ENCODE measurements at regions not wholly inside any gene's neighbourhood (a gene's known extent, or its start where the extent isn't known, plus 50 kb on each side); places are given as distances from the start of the nearest gene placed in this dataset.

- H3K4me3 ChIP-seq (ENCODE audit: low read depth in 1 of 3, low read length in 3 of 3): no peak overlapping the region
- no peaks in the 10 kb centered on the region for H3K36me3 ChIP-seq (ENCODE audit: control insufficient read depth in 3 of 3, insufficient read depth in 2 of 3, low read depth in 1 of 3, low read length in 3 of 3)
- 44 to 70% (median 50%) methylated on average over 2 of the region's 2 CpGs for WGBS, 3 donors
- no peaks in the 10 kb centered on the region for H3K4me1 ChIP-seq (ENCODE audit: control insufficient read depth in 3 of 3, insufficient read depth in 2 of 3, low read depth in 1 of 3, low read length in 2 of 3)
- H3K27me3 ChIP-seq (ENCODE audit: control insufficient read depth in 3 of 3, insufficient read depth in 3 of 3, low read length in 3 of 3): peaks cover 0 to 4% (median 0%) of the 10 kb centered on the region in 3 donors
- no peak overlapping the region for H3K27ac ChIP-seq (ENCODE audit: low read depth in 1 of 3, low read length in 2 of 3)
- H3K9me3 ChIP-seq (ENCODE audit: control insufficient read depth in 2 of 2, insufficient read depth in 1 of 2, low read depth in 1 of 2, low read length in 1 of 2): peaks cover 0 to 3% of the 10 kb centered on the region in 2 donors
- DNase-seq (no peak), FAIRE-seq (no peak)
Observed at GRCh38 chr7:35370687-35371086, 116.8 kb upstream of the TBX20 start.

GRCh38 chr7:35366167-35367155 lies 112.6 kb upstream of the TBX20 start:
- no peaks in the 10 kb centered on the region for H3K4me1 ChIP-seq (ENCODE audit: control insufficient read depth in 3 of 3, insufficient read depth in 2 of 3, low read depth in 1 of 3, low read length in 2 of 3)
- DNase-seq (no peak), FAIRE-seq (no peak)
- H3K27ac ChIP-seq (ENCODE audit: low read depth in 1 of 3, low read length in 2 of 3): no peak overlapping the region
- H3K4me3 ChIP-seq (ENCODE audit: low read depth in 1 of 3, low read length in 3 of 3): no peak overlapping the region
- WGBS, 3 donors: 51 to 58% (median 54%) methylated on average over 6 of the region's 6 CpGs
- no peaks in the 10 kb centered on the region for H3K9me3 ChIP-seq (ENCODE audit: control insufficient read depth in 2 of 2, insufficient read depth in 1 of 2, low read depth in 1 of 2, low read length in 1 of 2)
- peaks cover 0 to 4% (median 4%) of the 10 kb centered on the region in 3 donors for H3K27me3 ChIP-seq (ENCODE audit: control insufficient read depth in 3 of 3, insufficient read depth in 3 of 3, low read length in 3 of 3)
- H3K36me3 ChIP-seq (ENCODE audit: control insufficient read depth in 3 of 3, insufficient read depth in 2 of 3, low read depth in 1 of 3, low read length in 3 of 3): no peaks in the 10 kb centered on the region

- no peaks in the 10 kb centered on the region for H3K4me1 ChIP-seq (ENCODE audit: control insufficient read depth in 3 of 3, insufficient read depth in 2 of 3, low read depth in 1 of 3, low read length in 2 of 3)
- FAIRE-seq (no peak), DNase-seq (no peak)
- no peaks in the 10 kb centered on the region for H3K9me3 ChIP-seq (ENCODE audit: control insufficient read depth in 2 of 2, insufficient read depth in 1 of 2, low read depth in 1 of 2, low read length in 1 of 2)
- no peak overlapping the region for H3K27ac ChIP-seq (ENCODE audit: low read depth in 1 of 3, low read length in 2 of 3)
- peaks cover 0 to 4% (median 4%) of the 10 kb centered on the region in 3 donors for H3K27me3 ChIP-seq (ENCODE audit: control insufficient read depth in 3 of 3, insufficient read depth in 3 of 3, low read length in 3 of 3)
- no peak overlapping the region for H3K4me3 ChIP-seq (ENCODE audit: low read depth in 1 of 3, low read length in 3 of 3)
- H3K36me3 ChIP-seq (ENCODE audit: control insufficient read depth in 3 of 3, insufficient read depth in 2 of 3, low read depth in 1 of 3, low read length in 3 of 3): no peaks in the 10 kb centered on the region
- WGBS, 3 donors: 50 to 78% (median 56%) methylated on average over 1 of the region's 1 CpG
Observed at GRCh38 chr7:35365523-35365922, 111.6 kb upstream of the TBX20 start.

- FAIRE-seq: no peak
- 57 to 60% (median 59%) methylated on average over 6 of the region's 6 CpGs for WGBS, 3 donors
Observed at GRCh38 chr7:35362341-35362740, 108.4 kb upstream of the TBX20 start.

GRCh38 chr7:35359423-35359822 lies 105.5 kb upstream of the TBX20 start:
- DNase-seq (no peak), FAIRE-seq (no peak)
- H3K4me1 ChIP-seq (ENCODE audit: control insufficient read depth in 3 of 3, insufficient read depth in 2 of 3, low read depth in 1 of 3, low read length in 2 of 3): no peaks in the 10 kb centered on the region
- no peaks in the 10 kb centered on the region for H3K9me3 ChIP-seq (ENCODE audit: control insufficient read depth in 2 of 2, insufficient read depth in 1 of 2, low read depth in 1 of 2, low read length in 1 of 2)
- no peak overlapping the region for H3K27ac ChIP-seq (ENCODE audit: low read depth in 1 of 3, low read length in 2 of 3)
- peaks cover 0 to 4% (median 0%) of the 10 kb centered on the region in 3 donors for H3K27me3 ChIP-seq (ENCODE audit: control insufficient read depth in 3 of 3, insufficient read depth in 3 of 3, low read length in 3 of 3)
- no peaks in the 10 kb centered on the region for H3K36me3 ChIP-seq (ENCODE audit: control insufficient read depth in 3 of 3, insufficient read depth in 2 of 3, low read depth in 1 of 3, low read length in 3 of 3)
- H3K4me3 ChIP-seq (ENCODE audit: low read depth in 1 of 3, low read length in 3 of 3): no peak overlapping the region
- 38 to 72% (median 50%) methylated on average over 1 of the region's 1 CpG for WGBS, 3 donors

More at GRCh38 chr7:35362341-35362740, 108.4 kb upstream of the TBX20 start:
- Histone ChIP-seq H3K27ac (ENCODE audit: low read depth in 1 of 3, low read length in 2 of 3) (no peak overlapping the region), H3K36me3 (ENCODE audit: control insufficient read depth in 3 of 3, insufficient read depth in 2 of 3, low read depth in 1 of 3, low read length in 3 of 3) (no peaks in the 10 kb centered on the region), H3K4me1 (ENCODE audit: control insufficient read depth in 3 of 3, insufficient read depth in 2 of 3, low read depth in 1 of 3, low read length in 2 of 3) (no peaks in the 10 kb centered on the region), H3K27me3 (ENCODE audit: control insufficient read depth in 3 of 3, insufficient read depth in 3 of 3, low read length in 3 of 3) (peaks cover 0 to 4% (median 4%) of the 10 kb centered on the region in 3 donors), H3K9me3 (ENCODE audit: control insufficient read depth in 2 of 2, insufficient read depth in 1 of 2, low read depth in 1 of 2, low read length in 1 of 2) (no peaks in the 10 kb centered on the region), H3K4me3 (ENCODE audit: low read depth in 1 of 3, low read length in 3 of 3) (no peak overlapping the region)
- no peak for DNase-seq

- Histone ChIP-seq H3K9me3 (ENCODE audit: control insufficient read depth in 2 of 2, insufficient read depth in 1 of 2, low read depth in 1 of 2, low read length in 1 of 2) (no peaks in the 10 kb centered on the region), H3K36me3 (ENCODE audit: control insufficient read depth in 3 of 3, insufficient read depth in 2 of 3, low read depth in 1 of 3, low read length in 3 of 3) (no peaks in the 10 kb centered on the region), H3K27ac (ENCODE audit: low read depth in 1 of 3, low read length in 2 of 3) (no peak overlapping the region), H3K4me3 (ENCODE audit: low read depth in 1 of 3, low read length in 3 of 3) (no peak overlapping the region), H3K27me3 (ENCODE audit: control insufficient read depth in 3 of 3, insufficient read depth in 3 of 3, low read length in 3 of 3) (no peaks in the 10 kb centered on the region), H3K4me1 (ENCODE audit: control insufficient read depth in 3 of 3, insufficient read depth in 2 of 3, low read depth in 1 of 3, low read length in 2 of 3) (no peaks in the 10 kb centered on the region)
- DNase-seq (no peak), FAIRE-seq (no peak)
- WGBS, 3 donors: 73 to 83% (median 79%) methylated on average over 4 of the region's 4 CpGs
Observed at GRCh38 chr7:35356495-35356894, 102.6 kb upstream of the TBX20 start.

- Histone ChIP-seq H3K36me3 (ENCODE audit: control insufficient read depth in 3 of 3, insufficient read depth in 2 of 3, low read depth in 1 of 3, low read length in 3 of 3) (no peaks in the 10 kb centered on the region), H3K27ac (ENCODE audit: low read depth in 1 of 3, low read length in 2 of 3) (no peak overlapping the region), H3K4me3 (ENCODE audit: low read depth in 1 of 3, low read length in 3 of 3) (no peak overlapping the region), H3K9me3 (ENCODE audit: control insufficient read depth in 2 of 2, insufficient read depth in 1 of 2, low read depth in 1 of 2, low read length in 1 of 2) (no peaks in the 10 kb centered on the region), H3K27me3 (ENCODE audit: control insufficient read depth in 3 of 3, insufficient read depth in 3 of 3, low read length in 3 of 3) (no peaks in the 10 kb centered on the region), H3K4me1 (ENCODE audit: control insufficient read depth in 3 of 3, insufficient read depth in 2 of 3, low read depth in 1 of 3, low read length in 2 of 3) (no peaks in the 10 kb centered on the region)
- DNase-seq (no peak), FAIRE-seq (no peak)
- WGBS, 3 donors: 75 to 82% (median 77%) methylated on average over 5 of the region's 5 CpGs
Observed at GRCh38 chr7:35355911-35356310, 102.0 kb upstream of the TBX20 start.

- no peaks in the 10 kb centered on the region for H3K27me3 ChIP-seq (ENCODE audit: control insufficient read depth in 3 of 3, insufficient read depth in 3 of 3, low read length in 3 of 3)
- 58 to 73% (median 70%) methylated on average over 2 of the region's 2 CpGs for WGBS, 3 donors
- H3K36me3 ChIP-seq (ENCODE audit: control insufficient read depth in 3 of 3, insufficient read depth in 2 of 3, low read depth in 1 of 3, low read length in 3 of 3): no peaks in the 10 kb centered on the region
- H3K27ac ChIP-seq (ENCODE audit: low read depth in 1 of 3, low read length in 2 of 3): no peak overlapping the region
- no peaks in the 10 kb centered on the region for H3K9me3 ChIP-seq (ENCODE audit: control insufficient read depth in 2 of 2, insufficient read depth in 1 of 2, low read depth in 1 of 2, low read length in 1 of 2)
- no peak overlapping the region for H3K4me3 ChIP-seq (ENCODE audit: low read depth in 1 of 3, low read length in 3 of 3)
- no peak for DNase-seq
- H3K4me1 ChIP-seq (ENCODE audit: control insufficient read depth in 3 of 3, insufficient read depth in 2 of 3, low read depth in 1 of 3, low read length in 2 of 3): no peaks in the 10 kb centered on the region
- FAIRE-seq: no peak
Observed at GRCh38 chr7:35355199-35355598, 101.3 kb upstream of the TBX20 start.
